Hindlimb muscle (tissue), 1 donor: ENCODE measurements at regions not wholly inside any gene's neighbourhood (a gene's known extent, or its start where the extent isn't known, plus 50 kb on each side); places are given as distances from the start of the nearest gene placed in this dataset.

Experiments
- DNase-seq: peaks from one replicate; pipeline ENCODE4 v3.0.0-alpha.2; 2013

DNA sequence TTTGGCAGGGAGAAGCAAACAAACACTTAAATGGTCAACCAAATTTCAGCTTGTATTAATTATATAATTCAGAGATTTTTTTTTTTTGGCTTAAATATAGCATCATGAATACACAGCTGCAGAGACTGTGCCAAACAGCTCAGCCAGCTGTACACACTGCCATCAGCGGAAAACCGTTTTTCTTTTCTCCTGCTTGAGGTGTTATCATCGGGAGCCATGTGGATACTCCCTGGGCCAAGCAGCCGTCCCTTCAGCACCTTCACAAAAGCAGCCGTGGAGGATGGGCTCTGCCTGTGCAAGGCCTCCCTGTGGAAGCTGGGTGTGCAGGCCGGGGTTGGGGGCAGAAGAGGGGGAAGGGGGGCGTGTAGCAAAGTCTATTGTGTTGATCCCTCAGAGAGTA lies 85.0 kb downstream of the NUF2 start:
- DNase-seq: no peak

DNA sequence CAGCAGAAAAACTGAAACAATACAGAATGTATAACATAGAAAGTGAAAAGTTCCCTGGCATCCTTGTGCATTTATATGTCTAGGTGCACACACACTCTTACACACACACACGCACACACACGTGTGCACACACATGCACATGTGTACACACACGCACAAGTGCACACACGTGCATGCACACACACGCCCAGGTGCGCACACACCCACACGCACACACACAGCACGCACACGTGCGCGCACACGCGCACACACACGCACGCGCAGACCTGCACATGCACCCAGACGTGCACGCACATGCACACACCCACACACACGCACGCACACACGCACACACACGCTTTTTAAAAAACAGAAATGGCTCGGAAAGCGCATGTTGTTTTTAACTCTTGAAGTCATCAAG lies 86.5 kb downstream of the NUF2 start:
- DNase-seq: no peak

DNA sequence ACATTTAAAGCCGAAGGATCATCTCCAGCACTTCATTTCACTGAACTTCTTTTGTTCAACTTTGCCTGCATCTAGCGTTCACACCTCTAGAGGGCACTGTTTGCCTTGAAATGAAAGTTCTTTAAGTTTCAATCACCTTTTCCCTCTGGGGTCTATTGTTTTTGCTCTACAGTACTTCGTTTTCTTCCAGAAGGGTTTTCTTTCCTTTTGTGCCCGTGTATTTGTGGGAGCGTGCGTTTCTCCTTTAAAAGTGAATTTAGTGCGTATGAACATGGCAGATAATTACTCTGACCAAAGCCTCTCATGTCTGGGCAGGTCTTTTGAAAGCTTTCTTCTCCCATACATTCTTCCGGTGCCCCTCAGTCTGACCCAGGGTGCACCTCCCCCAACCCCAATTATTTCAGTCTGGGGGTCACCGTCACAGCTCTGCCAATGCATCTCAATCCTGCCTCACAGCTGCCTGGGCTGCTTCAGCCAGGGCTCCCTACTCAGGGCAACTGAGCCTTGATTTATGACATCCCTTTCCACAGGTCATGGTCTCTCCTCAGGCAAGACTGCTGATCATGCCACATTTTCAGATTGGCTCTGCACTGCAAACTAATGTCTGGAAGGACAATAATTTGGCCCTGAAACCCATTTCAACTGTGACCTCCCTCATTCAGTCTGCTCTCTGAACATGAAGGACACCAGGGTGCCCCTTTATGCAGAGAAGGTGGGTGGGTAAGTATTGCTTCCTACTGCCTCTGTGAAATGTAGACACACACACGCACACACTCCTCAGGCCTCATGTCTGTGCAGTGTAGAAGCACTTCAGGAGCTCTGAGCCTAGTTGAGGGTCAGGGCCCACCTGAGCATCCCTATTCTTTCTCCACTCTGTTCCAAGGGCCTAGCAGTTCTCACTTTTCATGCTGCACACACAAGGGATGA lies 88.6 kb downstream of the NUF2 start:
- peak; percentile 21 for DNase-seq

DNA sequence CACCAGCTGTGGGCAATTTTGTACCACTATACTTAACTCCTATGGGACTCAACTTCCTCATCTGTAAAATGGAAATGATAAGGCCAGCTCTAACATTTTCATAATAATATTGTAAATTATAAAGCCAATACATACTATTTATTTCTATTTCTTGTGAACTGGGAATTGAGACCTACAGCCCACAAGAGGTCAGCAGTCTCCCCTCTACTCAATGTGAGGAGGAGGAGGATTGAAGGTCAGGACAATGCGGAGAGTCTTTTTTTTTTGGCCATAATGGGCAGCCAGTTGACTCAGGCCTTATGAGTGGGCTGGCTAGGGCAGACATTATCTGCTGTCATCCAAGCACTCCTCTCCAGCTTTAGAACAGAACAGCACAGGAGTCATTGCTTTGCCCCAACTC lies 90.5 kb downstream of the NUF2 start:
- DNase-seq: no peak

DNA sequence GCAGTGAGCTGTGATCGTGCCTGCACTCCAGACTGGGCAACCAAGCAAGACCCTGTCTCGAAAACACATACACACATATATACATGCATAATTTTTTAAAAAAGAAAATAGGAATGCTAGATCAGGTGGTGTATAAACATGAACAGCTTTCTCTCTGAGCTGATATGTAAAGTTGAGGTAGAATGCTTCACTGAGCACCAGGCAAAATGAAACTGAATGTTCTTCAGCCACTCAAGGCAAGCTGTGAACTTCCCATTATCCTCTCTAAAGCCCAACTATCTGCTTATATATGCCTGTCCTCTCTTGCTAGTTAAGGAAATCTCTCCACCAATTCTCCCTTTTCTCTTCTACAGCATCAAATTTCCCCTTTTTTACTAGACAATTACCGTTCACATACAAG lies 93.0 kb downstream of the NUF2 start:
- no peak for DNase-seq

DNA sequence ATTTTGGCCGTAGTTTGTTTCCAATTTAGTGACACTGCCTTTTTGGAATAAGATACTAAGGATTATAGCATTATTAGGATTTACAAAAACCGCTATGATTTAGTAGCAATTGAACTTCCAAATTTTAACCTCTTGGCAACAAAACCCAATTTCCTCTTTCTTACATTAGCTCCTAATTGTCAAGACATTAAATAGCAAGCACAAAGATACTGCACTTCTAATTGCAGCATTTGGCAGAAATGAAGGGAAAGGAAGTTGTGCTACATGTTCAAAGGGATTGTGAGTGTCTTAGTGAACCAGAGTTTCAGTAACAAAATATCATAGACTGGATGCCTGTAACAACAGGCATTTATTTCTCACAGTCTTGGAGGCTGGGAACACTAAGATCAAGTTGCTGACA lies 99.9 kb downstream of the NUF2 start:
- no peak for DNase-seq

DNA sequence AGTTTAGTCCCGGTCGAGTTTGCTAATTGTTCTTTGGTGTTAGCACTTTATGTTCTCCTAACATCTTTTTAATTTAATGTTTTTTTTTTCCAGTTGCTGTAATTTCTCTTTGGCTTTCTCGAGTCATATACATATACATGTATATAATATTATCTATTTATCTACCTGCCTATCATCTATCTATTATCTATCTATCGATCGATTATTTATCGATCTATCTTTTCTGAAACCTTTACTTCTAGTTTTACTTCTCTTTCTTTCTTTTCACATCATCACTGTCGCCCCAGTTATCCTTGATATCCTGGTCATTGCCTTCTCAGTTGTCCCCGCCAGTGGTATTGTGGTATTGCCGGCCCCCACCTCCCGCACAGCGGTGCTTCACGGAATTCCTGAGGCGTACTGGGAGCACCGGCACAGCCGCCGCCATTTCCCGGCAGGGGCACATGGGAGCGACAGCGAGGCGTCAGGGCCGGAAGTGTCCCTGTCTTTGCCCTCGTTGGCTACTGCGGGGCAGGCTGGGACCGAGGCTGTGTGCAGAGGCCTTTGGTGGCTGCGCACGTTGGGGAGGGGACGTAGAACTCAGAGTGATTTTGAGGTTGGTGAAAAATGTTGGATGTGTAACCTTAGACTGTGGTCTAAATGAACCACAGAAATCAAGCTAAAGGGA lies 101.1 kb downstream of the NUF2 start:
- DNase-seq: no peak

DNA sequence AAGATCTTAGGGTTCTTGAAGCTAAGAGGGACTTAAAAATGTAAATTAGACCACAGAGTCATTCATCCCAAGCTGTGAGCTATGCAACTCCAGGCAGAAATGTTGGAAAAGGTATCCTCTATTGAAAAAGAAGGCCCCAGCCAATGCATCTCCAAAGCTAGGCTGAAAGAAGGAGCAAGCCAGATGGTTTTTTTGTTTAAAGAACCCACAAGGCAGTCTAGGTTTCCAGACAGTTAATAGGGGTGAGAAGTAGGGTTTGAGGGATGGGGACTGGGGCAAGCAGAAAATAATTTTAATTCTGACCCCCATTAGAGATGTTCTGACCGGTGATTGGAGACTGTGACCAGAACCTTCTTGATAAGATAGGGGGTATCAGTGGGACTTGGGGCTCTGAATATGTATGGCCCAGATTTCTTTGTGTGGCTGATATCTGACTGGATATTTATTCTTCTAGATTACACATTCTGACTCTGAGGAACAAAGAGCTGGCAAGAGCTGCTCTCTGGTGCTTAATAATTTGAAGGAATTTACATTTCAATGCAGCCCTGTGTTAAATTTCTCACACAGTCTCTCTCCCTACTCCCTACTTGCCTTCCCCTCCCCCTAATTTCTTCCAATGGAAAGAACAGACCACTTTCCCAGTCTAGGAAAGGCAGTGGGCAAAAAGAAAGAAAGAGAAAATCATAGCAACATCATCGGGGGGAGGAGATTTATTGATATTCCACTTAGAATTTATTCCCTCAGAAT lies 104.9 kb downstream of the NUF2 start:
- DNase-seq: no peak

DNA sequence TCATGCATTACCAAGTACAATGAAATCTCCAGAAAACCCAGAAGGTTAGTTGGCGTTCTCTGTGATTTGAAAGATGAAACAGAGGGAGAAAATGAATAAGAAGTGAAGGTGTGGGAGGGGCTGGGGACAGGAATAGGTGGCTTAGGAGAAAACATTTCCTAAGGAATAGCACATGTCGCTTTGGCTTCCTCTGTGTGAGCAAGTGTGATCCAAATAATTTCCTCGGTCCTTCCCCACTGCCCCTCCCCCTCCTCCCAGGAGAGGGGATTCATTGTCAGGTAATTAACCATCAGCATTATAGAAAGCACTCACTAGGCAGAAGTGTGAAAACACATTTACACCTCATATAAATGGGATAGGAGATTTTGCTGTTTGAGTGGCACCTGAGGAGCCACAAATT lies 105.5 kb downstream of the NUF2 start:
- no peak for DNase-seq

DNA sequence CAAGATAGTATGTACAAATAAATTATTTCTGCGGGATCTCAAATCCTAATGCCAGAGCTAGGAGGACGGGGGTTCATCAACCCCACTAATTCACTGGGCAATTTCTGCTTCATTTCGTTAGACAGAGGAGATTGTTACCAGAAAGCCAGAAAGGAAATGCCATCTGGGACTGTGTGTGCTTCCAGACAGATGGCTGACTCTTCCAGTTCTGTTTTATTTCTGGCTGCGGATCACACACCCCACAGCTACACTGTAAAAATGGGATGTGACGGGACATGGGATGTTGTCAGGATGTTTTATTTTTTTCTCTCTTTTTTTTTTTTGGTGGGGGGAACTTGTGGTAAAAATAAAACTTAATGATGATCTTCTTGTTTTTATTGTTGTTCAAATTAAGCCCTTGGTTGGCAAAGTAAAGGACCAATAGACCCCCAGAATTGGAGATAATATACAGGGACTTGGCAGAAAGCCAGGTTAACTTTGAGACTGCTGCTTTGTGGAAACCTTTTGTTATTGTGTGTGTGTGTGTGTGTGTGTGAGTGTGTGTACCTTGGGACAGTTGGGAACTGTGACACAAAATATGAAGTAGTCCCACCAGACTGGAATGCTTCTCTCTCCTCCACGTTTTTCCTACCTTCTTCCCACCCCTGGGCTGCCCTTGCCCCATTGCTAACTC lies 114.5 kb downstream of the NUF2 start:
- no peak for DNase-seq

DNA sequence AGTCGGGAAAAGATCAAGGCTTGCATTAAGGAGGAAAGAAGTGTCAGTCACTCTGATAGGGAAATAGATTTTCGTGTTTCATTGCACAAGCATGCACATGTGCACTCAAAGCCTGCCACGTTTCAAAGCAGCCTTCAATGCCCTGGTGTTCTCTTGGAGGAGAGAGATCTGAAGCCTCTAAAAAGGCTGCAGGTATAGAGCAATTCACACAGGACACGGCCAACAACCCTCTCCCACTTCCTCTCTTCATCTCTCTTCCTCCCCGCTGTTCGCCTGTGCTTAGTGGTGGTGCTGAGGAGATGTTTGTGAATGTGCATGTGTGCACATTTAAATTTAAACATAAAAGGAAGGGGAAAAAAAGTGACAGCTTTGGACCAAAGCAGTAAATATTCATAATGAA lies 117.7 kb downstream of the NUF2 start:
- DNase-seq: no peak

DNA sequence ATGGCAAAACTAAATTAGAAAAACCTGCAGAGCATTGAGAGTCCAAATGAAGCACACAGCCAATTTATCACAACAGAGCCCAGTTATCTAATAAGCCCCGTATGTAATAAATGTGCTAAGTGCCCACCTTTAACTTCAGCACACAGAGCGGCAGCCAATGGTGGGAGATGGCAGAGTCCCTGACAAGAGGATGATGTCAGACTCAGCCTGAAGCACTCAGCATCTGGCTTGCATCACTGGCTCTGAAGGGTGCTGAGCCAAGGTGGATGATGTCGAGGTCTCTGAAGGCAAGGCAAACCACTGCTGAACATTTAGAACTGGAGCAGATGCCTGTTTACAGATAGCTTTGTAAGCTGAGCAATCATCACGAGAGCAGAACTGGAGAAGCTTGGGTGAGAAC lies 118.3 kb downstream of the NUF2 start:
- DNase-seq: no peak

DNA sequence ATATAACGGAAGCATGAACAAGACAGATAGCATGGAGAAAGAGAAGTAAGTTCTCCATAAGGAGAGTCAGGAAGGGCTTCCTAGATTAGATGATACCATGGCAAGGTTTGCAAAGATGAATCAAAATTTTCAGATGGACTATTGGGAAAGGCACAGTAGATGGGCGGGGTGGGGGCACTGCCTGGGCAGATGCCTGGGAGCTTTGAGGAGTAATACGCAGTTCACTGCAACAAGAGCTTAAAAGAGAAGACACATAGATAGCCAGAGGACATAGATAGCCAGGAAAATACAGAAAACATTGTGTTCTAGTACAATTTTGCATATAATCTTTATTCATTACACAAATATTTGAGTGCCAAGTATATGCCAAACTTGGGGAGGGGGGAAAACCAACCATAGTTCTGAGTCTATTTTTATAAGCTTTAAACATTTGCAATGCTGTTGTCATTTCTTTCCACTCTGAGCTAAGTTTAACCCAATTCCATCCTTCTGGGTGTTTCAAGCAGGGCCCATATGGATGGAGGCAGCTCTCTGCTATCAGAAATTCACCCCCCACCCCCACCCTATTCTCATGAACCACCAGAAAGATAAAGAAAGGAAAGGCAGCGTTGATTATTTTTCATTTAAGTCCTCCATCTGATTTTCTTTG lies 120.6 kb downstream of the NUF2 start:
- no peak for DNase-seq

DNA sequence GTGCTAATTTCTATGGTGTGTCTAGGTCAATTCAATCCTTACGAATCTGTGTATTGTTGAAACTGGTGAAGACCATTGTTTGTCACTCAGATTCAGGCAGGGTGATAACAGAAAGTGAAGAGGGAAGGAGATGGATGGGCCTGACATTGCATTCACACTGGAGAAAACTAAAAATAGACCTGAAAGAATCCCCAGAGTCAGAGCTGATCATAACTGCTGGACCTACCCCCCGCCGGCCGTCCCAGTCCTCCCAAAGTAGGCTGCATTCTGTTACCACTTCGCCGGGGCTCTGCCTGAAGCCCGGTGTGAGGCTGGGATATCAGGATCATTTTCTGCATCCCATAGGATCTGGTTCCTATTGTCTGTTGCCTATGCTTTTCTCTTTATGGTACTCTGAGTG lies 121.1 kb downstream of the NUF2 start:
- DNase-seq: no peak

DNA sequence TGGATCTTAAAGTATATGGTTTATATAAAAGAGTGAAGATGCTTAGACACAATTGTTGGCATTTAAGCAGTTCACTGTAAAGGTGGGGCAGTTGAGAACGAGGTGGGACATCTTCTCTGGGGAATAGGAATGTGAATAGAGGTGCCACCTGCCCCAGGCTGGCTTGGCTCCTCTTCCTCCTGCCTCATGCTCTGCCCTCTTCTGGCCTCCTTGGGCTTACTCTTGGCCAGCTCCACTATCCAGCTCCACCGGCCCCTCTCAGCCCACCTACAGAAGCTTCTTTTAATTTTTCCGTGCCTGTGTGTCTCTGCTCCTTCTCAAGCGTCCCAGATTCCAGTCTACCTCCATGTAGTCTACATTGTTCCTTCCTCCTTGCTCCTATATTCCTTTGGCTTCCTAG lies 122.1 kb downstream of the NUF2 start:
- DNase-seq: no peak

DNA sequence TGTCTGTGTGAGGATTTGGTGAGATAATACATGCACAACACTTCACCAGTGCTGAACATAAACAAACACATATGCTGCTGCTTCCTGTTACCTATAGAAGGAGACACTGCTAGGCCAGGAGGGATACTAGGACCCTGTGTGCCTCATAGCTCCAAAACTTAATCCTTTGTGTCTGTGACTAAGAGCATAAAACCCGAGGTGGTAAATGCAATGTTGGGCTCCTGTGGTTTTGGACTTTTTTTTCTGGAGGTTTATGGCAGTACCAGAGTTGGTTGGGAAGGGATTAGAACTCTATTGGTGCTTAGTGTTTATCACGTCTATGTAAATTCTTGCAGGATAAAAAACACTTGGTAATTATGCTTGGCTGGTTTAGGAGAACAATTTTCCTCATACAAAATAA lies 122.9 kb downstream of the NUF2 start:
- no peak for DNase-seq

DNA sequence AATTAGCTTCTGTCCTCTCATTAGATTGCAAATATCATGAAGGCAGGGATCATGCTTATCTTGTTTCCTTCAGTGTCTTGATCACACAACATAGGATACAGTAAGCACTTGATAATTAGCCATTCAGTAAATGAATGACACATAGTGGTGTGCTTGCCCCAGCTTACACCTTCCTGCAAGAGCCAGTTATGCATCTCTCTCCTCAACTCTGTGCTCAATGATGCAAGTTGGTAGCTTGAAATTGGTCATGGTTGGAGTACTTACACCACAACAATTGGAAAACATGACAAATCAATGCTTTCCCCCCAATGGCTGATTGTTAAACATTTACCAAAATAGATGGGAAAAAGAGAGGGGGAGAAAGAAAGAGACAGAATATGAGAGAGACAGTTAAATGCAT lies 129.2 kb downstream of the NUF2 start:
- no peak for DNase-seq

DNA sequence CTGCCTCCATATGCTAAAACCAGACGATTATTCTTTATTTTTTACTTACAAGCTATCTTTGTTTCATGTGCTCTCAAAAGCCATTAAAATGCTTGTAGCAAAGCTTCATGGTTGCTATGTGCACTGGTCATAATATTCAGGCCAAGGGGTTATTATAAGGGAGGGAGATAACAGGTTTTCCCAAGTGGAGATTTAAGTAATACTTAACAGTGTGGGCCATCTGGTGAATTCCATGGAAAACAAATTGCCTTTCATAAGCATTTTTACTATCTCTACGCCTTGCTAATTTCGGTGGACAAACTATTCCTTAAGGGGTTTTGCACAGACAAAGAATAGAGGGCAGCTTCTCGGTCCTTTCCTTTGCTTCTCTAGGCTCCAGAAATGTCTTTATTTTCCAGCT lies 137.8 kb downstream of the NUF2 start:
- DNase-seq: no peak

DNA sequence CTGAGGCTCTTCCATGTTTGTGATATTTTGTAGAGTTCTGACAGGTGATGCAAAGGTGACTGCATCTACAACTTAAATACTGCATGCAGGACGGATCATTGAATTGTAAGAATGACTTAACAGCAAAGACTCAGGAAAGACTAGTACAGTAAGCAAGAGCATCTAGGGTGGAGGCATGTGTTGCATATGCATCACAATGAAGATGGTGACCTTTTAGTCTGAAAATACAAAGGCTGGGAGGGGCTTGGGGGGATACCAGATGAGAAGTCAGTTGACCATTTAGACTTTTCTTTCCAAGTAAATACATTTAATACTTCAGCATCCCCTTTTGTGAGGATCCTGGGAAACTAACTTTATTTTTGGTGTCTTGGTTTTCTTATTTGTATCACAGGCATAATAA lies 145.5 kb downstream of the NUF2 start:
- no peak for DNase-seq

DNA sequence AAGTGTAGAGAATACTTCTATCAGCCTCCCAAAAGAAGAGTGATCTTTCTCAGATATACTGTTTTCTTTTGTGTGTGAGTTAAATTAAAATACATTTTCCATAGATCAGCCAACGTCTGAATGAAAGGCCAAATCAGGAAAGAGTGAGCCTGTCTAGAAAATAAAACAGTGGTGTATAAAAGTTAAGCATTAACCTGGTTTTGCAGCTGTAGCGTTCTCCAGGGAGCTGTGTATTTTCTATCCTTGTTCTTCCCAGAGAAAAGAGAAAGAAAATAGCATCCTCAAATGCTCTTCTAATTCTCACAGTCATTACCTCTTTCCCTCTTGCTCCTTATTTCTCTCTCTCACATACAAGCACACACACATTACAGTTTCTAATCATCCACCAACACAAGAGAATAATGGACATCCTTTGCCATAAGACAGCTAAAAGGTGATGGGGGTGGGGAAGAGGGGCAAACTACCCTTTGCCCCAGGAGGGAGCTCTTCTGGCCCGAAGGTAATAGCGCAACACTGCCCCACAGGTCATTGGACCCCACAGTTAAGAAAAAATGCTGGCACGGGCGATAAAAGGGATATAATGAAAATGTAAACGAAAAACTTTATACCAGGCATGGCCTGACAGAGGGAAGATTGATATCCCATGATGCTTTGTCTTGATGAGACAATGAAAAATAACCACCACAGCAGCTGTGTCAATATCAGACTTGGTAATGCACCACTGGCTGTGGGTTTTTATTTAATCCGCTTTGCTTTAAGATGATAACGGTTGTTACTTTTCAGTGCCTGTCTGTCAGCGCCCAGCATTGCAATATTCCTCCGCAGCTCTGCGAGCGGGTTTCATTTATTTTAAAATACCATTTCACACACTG lies 150.3 kb downstream of the NUF2 start:
- no peak for DNase-seq

DNA sequence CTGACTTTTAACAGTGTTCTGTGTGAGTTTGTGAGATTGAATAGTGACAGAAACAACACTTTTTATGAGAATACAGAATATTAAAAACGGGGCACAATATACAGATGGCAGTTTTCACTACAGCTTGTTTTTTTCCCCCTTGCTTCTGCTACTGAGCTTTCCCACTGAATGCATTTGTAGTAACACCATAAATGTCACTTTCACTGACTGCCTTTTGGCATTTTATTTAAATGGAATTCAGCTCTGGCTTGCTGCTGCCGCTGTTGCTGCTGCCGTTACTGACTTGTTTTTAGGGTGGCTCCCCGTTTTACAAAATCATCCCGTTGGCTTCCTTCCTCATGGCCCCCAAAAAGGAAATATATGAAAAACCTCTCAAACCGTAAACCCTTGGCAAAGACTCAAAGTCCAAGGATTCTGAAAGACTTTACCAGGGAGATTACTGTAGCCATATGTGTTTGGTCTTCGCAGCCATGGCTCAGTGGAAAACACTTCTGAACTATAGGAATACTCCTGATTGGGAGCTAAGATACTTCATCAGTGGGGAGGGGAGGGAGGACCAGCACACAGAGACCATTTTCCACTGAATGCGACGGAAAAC lies 151.0 kb downstream of the NUF2 start:
- DNase-seq: peak; percentile 3
